Thyroid gland (tissue), 4 donors: ENCODE measurements at regions not wholly inside any gene's neighbourhood (a gene's known extent, or its start where the extent isn't known, plus 50 kb on each side); places are given as distances from the start of the nearest gene placed in this dataset.

ENCODE experiments used
- POLR2A ChIP-seq, 2 donors: fragments of 450-650 bp; IDR thresholded peaks; one replicate each; pipeline ENCODE4 v1.6.1; 2017; ENCODE audit warnings: antibody characterized with exemption in 2 of 2, mild to moderate bottlenecking in 2 of 2, moderate library complexity in 1 of 2
- TF ChIP-seq, protein P1 (sequence below), 6 experiments: fragments of 200-600 bp in 3 of 6; fragments of 450-650 bp in 3 of 6; sonication (generic) in 3 of 6; IDR thresholded peaks; one replicate each; pipeline ENCODE4 v1.5.1; 2016 to 2019; ENCODE audit warnings: antibody characterized with exemption in 6 of 6, mild to moderate bottlenecking in 2 of 6, inconsistent platforms in 1 of 6, moderate library complexity in 1 of 6

DNA sequence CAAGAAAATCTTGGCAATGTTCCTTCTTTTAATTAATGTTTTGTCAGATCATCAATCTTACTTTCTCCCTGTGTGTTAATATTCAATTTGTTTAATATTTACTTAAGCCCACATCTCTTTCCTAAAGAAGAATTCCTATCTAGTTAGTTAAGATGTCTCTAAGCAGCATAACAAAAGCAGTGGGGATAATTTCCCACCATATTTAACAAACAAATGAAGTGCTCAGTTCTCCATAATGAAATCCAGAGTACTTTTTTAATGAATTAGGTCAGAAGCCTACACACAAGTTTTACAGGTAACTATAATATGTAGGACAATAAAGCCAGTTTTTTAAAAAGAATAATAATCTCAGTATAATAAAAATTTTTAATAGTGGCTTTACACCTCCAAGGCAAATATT, 1918.8 kb downstream of the EFNA5 start:
- no peak for TF ChIP-seq POLR2A (IDR thresholded peaks at IDR 0.05)
- TF ChIP-seq, protein P1, sequence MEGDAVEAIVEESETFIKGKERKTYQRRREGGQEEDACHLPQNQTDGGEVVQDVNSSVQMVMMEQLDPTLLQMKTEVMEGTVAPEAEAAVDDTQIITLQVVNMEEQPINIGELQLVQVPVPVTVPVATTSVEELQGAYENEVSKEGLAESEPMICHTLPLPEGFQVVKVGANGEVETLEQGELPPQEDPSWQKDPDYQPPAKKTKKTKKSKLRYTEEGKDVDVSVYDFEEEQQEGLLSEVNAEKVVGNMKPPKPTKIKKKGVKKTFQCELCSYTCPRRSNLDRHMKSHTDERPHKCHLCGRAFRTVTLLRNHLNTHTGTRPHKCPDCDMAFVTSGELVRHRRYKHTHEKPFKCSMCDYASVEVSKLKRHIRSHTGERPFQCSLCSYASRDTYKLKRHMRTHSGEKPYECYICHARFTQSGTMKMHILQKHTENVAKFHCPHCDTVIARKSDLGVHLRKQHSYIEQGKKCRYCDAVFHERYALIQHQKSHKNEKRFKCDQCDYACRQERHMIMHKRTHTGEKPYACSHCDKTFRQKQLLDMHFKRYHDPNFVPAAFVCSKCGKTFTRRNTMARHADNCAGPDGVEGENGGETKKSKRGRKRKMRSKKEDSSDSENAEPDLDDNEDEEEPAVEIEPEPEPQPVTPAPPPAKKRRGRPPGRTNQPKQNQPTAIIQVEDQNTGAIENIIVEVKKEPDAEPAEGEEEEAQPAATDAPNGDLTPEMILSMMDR (IDR thresholded peaks at IDR 0.05), result no peak
